ENCODE measurements at regions not wholly inside any gene's neighbourhood (a gene's known extent, or its start where the extent isn't known, plus 50 kb on each side); places are given as distances from the start of the nearest gene placed in this dataset.

DNA sequence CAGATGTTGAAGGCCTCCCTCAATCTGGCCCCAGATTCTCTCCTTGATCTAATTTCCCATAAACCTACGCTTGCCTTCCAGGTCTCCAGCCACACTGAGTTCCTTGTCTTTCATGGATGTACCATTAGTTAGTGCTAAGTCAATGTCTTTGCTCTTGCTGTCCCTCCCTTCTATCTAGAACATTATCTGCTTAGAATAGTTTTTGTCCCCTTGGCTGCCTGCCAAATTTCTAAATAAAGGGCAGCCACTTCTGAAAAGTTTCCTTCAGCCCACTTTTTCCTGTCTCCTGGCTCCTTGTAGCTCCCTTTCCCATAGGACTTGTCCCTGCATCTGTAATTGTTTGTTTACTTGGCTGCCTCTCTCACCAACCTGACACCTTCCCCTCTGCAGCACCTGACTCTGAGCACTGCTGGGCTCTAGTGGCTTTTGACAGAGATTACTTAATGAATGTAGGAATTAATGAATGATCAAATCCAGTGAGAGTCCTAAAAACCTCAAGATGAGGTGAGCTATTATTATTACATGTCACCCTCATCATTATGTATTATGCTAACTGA is 58.3 kb downstream of the CXCL12 start:
- no peak overlapping the region for H3K27ac ChIP-seq (ENCODE audit: low read depth in 1 of 2, low read length in 2 of 2)
- H3K36me3 Mint-ChIP-seq: no peaks in the 10 kb centered on the region
- no peaks in the 10 kb centered on the region for H3K4me1 ChIP-seq (ENCODE audit: control insufficient read depth in 1 of 2, insufficient read depth in 2 of 2, low read length in 2 of 2)
- H3K79me2 ChIP-seq (ENCODE audit: insufficient read depth, low read length): no peaks in the 10 kb centered on the region
- H3K27me3 ChIP-seq (ENCODE audit: control insufficient read depth in 2 of 2, insufficient read depth in 2 of 2, low read length in 2 of 2): no peaks in the 10 kb centered on the region
- no peak overlapping the region for H3K4me3 ChIP-seq (replicated peaks in 1 of 3; ENCODE audit: low read depth in 2 of 3, low read length in 3 of 3)
- no peaks in the 10 kb centered on the region for H3K9me3 ChIP-seq (replicated peaks in 1 of 2; ENCODE audit: control insufficient read depth in 1 of 2, insufficient read depth in 1 of 2, low read length in 2 of 2)
- peaks cover 0 to 3% (median 2%) of the 10 kb centered on the region in 7 donors for H3K9me3 Mint-ChIP-seq
- H3K9ac ChIP-seq (ENCODE audit: insufficient read depth, low read length, poor library complexity, severe bottlenecking): no peak overlapping the region
- TF ChIP-seq, protein P1, sequence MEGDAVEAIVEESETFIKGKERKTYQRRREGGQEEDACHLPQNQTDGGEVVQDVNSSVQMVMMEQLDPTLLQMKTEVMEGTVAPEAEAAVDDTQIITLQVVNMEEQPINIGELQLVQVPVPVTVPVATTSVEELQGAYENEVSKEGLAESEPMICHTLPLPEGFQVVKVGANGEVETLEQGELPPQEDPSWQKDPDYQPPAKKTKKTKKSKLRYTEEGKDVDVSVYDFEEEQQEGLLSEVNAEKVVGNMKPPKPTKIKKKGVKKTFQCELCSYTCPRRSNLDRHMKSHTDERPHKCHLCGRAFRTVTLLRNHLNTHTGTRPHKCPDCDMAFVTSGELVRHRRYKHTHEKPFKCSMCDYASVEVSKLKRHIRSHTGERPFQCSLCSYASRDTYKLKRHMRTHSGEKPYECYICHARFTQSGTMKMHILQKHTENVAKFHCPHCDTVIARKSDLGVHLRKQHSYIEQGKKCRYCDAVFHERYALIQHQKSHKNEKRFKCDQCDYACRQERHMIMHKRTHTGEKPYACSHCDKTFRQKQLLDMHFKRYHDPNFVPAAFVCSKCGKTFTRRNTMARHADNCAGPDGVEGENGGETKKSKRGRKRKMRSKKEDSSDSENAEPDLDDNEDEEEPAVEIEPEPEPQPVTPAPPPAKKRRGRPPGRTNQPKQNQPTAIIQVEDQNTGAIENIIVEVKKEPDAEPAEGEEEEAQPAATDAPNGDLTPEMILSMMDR (IDR thresholded peaks at IDR 0.05): no peak
- H3K4me3 Mint-ChIP-seq: no peak overlapping the region
- H3K36me3 ChIP-seq (replicated peaks in 1 of 2; ENCODE audit: control insufficient read depth in 1 of 2, insufficient read depth in 2 of 2, low read length in 2 of 2): no peaks in the 10 kb centered on the region
- H3K4me2 ChIP-seq (replicated peaks; ENCODE audit: extremely low read depth, low read length, poor library complexity, severe bottlenecking): no peak overlapping the region
- 100% methylated on average over 1 of the region's 1 CpG for WGBS (ENCODE audit: insufficient coverage)
- H3K27me3 Mint-ChIP-seq (ENCODE audit: low read depth in 3 of 3): peaks cover 3 to 11% (median 4%) of the 10 kb centered on the region in 3 donors
- no peaks in the 10 kb centered on the region for H3K4me1 Mint-ChIP-seq
- H4K20me1 ChIP-seq (ENCODE audit: insufficient read depth, low read length): no peaks in the 10 kb centered on the region
- H2AFZ ChIP-seq (ENCODE audit: insufficient read depth, low read depth, low read length, poor library complexity, severe bottlenecking): no peak overlapping the region
- no peak for DNase-seq
- intact Hi-C loops (cut with micrococcal nuclease): no loop called here
- H3K27ac Mint-ChIP-seq: peak overlapping the region in 1 of 7 donors; percentile 16

DNA sequence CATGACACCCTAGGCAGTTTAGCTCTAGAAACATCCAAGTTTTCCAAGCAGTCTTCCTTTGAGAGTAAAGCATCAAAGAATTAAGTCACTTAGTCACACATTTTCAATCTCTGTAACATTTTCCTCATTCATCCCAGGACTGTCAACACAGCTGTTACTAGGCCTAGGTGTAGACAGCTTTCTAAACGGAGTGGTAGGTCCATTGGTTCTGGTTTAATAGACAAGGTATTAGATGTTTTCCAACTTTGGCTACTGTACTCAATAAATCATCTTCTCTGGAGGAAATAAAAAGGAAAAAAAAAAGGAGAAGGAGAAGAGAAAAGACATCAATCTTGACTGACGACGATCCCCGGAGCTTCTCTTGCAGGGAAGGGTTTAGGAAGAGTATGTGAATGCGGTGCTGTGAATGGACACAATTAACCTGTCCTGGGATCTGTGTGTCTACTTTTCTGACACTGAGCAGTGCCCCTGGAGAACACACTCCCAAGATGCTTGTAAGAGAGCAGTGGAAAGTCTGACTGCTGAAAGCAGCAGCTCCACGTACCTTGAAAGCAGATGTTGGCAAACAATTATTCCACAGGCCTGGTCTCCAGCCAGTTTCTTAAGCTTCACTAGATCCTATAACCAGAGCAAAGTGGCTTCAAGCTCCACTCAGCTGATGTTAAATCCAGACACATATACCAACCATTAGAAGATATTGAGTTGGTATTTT is 59.1 kb downstream of the CXCL12 start:
- no peak overlapping the region for H3K27ac Mint-ChIP-seq
- Histone ChIP-seq H3K9me3 (replicated peaks in 1 of 2; ENCODE audit: control insufficient read depth in 1 of 2, insufficient read depth in 1 of 2, low read length in 2 of 2) (no peaks in the 10 kb centered on the region), H3K4me1 (ENCODE audit: control insufficient read depth in 1 of 2, insufficient read depth in 2 of 2, low read length in 2 of 2) (no peaks in the 10 kb centered on the region), H4K20me1 (ENCODE audit: insufficient read depth, low read length) (no peaks in the 10 kb centered on the region), H3K36me3 (replicated peaks in 1 of 2; ENCODE audit: control insufficient read depth in 1 of 2, insufficient read depth in 2 of 2, low read length in 2 of 2) (no peaks in the 10 kb centered on the region), H3K4me3 (replicated peaks in 1 of 3; ENCODE audit: low read depth in 2 of 3, low read length in 3 of 3) (no peak overlapping the region), H3K79me2 (ENCODE audit: insufficient read depth, low read length) (no peaks in the 10 kb centered on the region), H3K27me3 (ENCODE audit: control insufficient read depth in 2 of 2, insufficient read depth in 2 of 2, low read length in 2 of 2) (no peaks in the 10 kb centered on the region), H2AFZ (ENCODE audit: insufficient read depth, low read depth, low read length, poor library complexity, severe bottlenecking) (no peak overlapping the region), H3K4me2 (replicated peaks; ENCODE audit: extremely low read depth, low read length, poor library complexity, severe bottlenecking) (no peak overlapping the region), H3K9ac (ENCODE audit: insufficient read depth, low read length, poor library complexity, severe bottlenecking) (no peak overlapping the region), H3K27ac (ENCODE audit: low read depth in 1 of 2, low read length in 2 of 2) (no peak overlapping the region)
- 89% methylated on average over 1 of the region's 6 CpGs for WGBS (ENCODE audit: insufficient coverage)
- H3K9me3 Mint-ChIP-seq: peaks cover 0 to 3% (median 2%) of the 10 kb centered on the region in 7 donors
- H3K27me3 Mint-ChIP-seq (ENCODE audit: low read depth in 3 of 3): peaks cover 3 to 11% (median 4%) of the 10 kb centered on the region in 3 donors
- H3K4me1 Mint-ChIP-seq: no peaks in the 10 kb centered on the region
- DNase-seq: no peak
- intact Hi-C loops (cut with micrococcal nuclease): no loop called here
- TF ChIP-seq, protein P1 (IDR thresholded peaks at IDR 0.05): no peak
- no peaks in the 10 kb centered on the region for H3K36me3 Mint-ChIP-seq
- H3K4me3 Mint-ChIP-seq: no peak overlapping the region
